GM19025 (cell line): ENCODE measurements at regions not wholly inside any gene's neighbourhood (a gene's known extent, or its start where the extent isn't known, plus 50 kb on each side); places are given as distances from the start of the nearest gene placed in this dataset.
"Not testable (repeated sequence)": the region's sequence is repeated elsewhere in the genome, so short reads cannot be mapped to it uniquely, and the experiment has no call there.

Experiments
- ATAC-seq: cut with Tn5 transposase; IDR thresholded peaks from one replicate; pipeline ENCODE4 v1.9.1; 2021; ENCODE audit warnings: mild to moderate bottlenecking, low read depth, moderate library complexity; ENCODE audit not compliant: unreplicated experiment

DNA sequence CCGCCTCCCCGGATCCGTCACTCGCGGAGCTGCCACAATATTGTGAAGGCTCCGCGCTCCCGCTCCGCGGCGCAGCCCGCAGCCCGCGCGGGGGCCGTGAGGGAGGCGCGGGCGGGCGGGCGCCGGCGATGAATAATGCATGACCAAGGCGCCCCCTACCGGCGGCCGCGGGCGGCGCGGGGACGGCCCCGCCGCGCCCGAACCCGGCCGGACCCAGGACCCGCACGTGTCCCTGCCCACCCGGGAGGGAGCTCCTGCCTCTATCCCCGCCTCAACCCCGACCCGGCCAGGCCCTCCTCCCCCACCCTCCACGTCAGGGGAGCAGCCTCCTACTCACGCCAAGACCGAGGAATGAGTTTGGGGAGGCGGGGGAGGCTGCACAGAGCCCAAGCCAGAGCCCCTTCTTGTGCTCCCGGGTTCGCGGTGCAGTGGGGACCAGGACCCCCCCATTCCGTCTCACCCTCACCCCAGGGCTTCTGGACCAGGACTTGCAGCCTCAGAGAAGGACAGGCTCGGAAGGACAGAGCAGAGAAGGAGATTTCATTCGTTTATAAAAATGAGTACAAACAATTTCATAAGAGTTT, 70.8 kb upstream of the CASZ1 start:
- ATAC-seq: no peak

DNA sequence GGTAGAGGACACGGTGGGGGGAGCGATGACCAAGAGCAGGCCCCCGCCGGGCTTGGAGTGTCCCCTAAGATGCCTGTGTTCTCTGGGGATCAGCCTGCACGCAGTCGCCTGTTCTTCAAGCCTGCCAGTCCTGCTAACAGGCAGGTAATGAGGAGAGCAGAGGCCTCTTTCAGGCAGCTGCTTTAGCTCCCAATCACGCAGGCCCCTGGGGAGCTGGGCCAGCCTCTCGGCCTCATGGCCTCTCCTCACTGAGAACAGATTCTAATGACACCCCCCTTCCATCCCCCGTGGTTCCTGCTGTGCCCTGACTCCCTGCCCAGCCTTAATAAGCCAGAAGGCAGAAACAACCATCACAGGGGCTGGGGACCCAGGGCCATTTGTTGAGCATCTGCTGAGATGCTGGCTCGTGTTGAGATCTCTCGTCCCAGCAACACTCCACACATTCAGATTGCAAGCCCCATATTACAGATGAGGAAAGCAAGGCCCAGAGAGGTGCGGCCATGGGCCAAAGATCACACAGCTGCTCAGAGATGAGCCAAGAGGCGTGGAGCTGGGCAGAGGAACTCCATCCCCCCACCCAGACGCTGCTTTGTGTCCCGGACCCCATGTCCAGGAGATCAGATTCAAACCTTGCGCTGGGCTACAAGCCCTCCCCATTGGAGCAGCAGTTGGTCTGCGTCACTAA, 71.6 kb upstream of the CASZ1 start:
- ATAC-seq: no peak

GRCh38 chr1:10868599-10868965, 72.1 kb upstream of the CASZ1 start:
- no peak for ATAC-seq

GRCh38 chr1:10869933-10870332, 73.5 kb upstream of the CASZ1 start:
- no peak for ATAC-seq

DNA sequence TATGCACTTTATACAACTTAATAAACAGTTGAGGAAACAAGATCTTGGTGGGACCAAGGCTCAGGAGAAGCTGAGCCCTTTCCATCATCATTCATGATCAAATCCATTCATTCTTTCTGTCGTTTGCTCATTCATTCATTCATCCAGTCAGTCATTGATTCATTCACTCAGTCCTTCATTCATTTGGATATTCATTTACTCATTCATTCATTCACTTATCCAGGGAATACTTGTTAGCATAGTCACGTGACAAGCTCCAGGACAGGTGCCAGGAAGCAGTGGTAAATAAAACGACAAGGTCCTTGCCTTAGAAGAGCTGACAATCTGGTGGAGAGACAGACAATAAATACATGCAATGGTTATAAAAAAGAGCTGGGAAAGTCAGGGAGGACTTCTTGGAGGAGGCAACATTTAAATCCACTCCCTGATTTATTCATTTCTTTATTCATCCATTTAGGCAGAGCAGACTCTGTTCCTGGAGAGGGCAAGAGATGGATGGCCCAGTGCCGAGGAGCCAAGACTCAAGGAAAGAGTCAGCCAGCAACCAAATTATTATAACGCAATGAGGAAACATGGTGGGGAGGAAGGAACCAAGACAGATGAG, 74.1 kb upstream of the CASZ1 start:
- ATAC-seq: no peak

DNA sequence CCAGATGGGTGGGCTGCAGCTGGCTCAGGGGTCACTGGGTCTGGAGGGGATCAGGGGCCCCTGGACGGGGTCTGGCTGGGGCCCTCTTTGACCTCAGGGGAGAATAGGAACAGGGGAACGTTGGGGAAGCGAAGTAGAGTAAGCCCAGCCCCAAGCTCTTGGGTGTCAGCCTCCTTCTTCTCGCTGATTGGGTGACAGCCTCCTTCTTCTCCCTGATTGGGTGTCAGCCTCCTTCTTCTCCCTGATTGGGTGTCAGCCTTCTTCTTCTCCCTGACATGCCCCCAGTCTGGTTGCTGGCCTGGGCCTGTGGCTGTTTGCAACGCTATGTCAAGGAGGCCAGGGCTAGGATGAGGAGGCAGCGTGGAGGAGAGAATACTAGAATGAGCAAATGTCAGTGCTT, 76.7 kb upstream of the CASZ1 start:
- ATAC-seq: no peak

- no peak for ATAC-seq
These were observed 77.9 kb upstream of the CASZ1 start for GRCh38 chr1:10874351-10874750.

DNA sequence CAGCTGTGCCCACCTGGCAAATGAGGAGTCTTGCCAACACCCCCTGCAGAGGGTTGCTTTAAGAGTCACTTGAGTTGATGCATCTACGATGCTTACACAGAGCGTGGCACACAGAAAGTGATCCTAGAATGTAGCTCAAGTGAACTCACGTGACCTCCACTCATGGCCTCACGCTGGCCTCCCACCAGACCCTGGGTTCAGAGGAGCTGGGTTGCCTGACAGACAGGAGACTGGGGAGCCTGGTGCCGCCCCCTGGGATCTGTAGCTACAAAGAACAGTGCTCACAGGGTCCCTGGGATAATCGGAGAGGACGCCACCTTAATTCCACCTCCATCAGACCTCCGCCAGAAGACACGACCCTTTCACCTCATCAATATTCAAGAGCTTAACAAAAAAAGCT, 81.4 kb upstream of the CASZ1 start:
- no peak for ATAC-seq

- no peak for ATAC-seq
These were observed 82.0 kb upstream of the CASZ1 start for GRCh38 chr1:10878469-10878868.

DNA sequence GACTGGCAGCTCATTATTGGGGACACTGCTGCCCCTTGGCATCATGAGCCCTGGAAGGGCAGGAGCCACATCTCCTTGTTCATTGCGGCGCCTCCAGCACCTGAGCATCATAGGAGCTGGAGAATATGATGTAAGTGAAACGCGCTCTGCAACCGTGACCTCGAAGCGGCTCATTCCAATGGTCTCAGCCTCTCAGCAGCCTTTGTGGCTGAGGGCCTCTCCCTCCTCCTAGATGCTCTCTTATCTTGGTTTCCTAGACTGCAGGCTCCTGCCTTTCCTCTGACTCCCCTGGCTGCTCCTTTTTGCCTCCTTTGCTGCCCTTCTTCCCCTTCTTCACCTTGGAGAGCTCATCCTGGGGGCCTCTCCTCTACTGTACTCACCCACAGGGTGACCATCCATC, 83.6 kb upstream of the CASZ1 start:
- no peak for ATAC-seq

DNA sequence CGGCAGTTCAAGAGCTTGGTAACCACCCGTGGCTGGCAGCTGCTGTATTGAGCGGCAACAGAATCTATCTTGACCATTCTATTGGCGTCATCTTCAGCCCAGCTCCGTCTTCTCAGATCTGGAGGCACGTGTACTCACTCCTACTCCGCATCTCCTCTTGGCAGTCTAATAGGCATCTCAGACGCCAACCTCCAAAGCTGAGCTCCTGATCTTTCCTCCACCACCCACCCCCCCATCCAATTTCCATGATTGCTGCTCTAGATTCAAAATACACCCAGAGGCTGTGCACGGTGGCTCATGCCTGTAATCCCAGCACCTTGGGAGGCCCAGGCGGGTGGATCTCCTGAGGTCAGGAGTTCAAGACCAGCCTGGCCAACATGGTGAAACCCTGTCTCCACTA, 84.6 kb upstream of the CASZ1 start:
- ATAC-seq: no peak

DNA sequence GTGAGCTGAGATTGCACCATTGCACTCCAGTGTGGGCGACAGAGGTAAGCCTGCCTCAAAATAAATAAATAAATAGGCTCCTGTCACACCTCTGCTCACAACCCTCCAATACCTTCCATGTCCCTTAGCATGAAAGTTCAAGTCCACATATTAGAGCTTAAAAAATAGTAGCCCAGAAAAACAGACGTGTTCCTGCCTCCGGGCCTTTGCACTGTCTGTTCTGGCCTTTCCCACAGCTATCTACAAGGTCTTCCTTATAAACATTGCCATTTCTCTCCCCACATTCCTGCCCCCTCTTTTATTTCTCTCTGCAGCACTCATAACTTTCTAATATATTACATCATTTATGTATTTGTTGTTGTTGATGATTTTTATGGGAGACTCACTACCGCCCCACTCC, 85.6 kb upstream of the CASZ1 start:
- no peak for ATAC-seq

- not testable (repeated sequence) for ATAC-seq
These were observed 90.6 kb upstream of the CASZ1 start for GRCh38 chr1:10887032-10887431.

- no peak for ATAC-seq
These were observed 91.8 kb upstream of the CASZ1 start for GRCh38 chr1:10888291-10888690.

DNA sequence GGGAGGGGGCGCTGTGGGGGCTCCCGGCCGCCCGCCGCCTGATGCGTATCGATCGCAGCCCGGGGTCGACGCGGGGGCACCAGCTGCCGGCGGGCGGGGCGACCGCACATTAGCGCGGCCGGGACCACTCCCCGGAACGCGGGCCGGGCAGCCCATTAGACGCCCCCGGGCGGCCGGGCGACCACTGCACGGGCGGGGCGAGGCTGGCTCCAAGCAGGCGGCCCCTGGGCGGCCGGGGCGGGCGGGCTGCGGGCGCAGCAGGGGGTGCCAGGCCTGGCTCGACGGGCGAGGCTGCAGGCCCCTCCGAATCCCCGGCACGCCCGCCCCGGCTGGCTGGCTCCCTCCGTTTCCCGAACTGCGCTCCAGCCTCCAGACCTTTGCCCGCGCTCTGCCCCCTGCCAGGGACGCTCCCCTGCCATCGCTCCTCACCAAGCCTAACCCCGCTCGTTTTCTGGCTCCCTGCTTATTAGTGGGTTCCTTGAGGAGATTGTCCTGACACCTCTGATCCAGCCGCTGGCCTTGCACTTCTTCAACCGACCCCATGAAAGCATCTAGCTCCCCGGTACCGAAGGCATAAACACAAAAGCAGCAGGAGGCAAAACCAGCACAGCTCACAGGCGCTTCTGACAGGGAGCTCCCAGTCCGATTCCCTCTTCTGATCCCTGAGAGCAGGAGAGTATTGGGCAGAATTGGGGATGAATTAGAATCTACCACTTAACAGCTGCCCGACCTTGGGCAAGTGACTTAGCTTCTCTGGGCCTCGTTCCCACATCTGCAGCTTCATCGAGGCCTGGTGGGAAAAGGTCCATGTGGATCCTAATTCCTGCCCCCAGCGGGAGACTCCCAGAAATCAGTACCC, 92.6 kb upstream of the CASZ1 start:
- no peak for ATAC-seq

- no peak for ATAC-seq
These were observed 93.4 kb upstream of the CASZ1 start for GRCh38 chr1:10889650-10890353.

DNA sequence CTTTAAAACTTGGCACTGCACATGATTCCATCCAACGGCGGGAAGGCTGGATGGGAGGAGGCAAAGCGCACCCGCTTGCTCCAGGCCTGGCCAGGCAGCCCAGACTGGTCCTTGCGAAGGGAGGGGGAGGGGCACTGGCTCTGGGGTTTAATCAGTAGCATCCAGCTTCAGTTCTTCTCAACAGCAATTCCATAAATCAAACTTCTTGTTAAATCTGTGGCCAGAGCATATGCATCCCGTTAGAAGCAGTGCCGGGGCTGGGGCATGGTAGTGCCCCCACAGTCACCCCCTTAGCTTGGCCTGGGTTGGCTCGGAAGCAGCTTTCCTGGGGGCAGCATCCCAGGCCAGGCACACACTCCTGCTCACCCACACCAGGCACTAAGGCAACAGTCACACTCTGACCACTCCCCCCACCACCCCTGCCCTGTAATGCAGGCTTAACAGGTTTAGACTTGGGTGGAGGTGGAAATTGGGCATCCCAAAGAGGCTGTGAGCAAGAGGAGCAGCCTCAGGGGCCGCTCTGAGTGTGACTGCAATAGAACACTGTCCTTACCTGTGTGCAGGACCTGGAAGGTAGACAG, 94.1 kb upstream of the CASZ1 start:
- ATAC-seq: no peak

GRCh38 chr1:10891091-10891490, 94.6 kb upstream of the CASZ1 start:
- no peak for ATAC-seq

DNA sequence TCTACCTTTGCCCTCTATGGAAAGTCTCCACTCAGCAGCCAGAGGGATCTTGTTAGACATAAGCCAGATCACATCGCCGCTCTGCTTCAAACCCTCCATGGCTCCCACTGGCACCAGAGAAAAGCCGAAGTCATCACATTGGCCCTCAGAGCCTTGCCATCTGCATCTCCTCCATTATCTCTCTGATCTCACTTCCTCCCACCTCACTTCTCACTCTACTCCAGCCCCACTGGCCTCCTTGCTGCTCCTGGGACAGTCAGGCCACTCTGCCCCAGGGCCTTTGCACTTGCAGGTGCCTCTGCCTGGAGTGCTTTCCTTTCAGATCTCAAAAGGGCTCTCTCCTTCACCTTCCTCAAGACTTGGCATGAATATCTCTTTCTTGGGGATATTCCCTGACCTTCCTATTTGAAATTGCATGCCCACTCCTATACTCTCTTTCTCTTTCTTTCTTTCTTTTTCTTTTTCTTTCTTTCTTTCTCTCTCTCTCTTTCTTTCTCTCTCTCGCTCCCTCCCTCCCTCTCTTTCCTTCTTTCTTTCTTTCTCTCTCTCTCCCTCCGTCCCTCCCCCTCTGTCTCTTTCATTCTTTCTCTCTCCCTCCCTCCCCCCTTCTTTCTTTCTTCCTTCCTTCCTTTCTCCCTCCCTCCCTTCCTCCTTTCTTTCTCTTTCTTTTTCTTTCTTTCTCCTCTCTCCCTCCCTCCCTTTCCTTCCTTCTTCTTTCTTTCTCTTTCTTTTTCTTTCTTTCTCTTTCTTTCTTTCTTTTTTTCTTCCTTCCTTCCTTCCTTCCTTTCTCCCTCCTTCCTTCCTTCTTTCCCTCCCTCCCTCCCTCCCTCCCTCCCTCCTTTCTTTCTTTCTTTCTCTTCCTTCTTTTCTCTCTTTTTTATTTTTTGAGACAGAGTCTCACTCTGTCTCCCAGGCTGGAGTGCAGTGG, 96.0 kb upstream of the CASZ1 start:
- ATAC-seq: no peak
